IMR-90 (cell line): ENCODE measurements at regions not wholly inside any gene's neighbourhood (a gene's known extent, or its start where the extent isn't known, plus 50 kb on each side); places are given as distances from the start of the nearest gene placed in this dataset.

Experiments
- ATAC-seq: fragments of 200-7000 bp; cut with Tn5 transposase; 2 replicates; pipeline ENCODE4 v1.9.1; 2020; ENCODE audit warnings: low read depth, mild to moderate bottlenecking, moderate library complexity
- BruUV-seq: library from RNA; stranded (reverse); fragments of 400-500 nt; replicated peaks from 2 replicates; lab custom pipeline; 2021; lab: Mats Ljungman, UMichigan
- CTCF ChIA-PET: fragments of 300-600 bp; formaldehyde crosslinking; extraction: SDS; loops from one replicate; lab custom pipeline; 2021; ENCODE audit warnings: antibody characterized with exemption; lab: Yijun Ruan, JAX
- POLR2A ChIA-PET: fragments of 300-600 bp; sonication (Branson Sonifier 250); formaldehyde crosslinking; loops from one replicate; lab custom pipeline; 2022; ENCODE audit warnings: antibody characterized with exemption; ENCODE audit not compliant: unreplicated experiment; lab: Charles Lee
- DNase-seq: peaks from one replicate; pipeline ENCODE4 v3.0.0; 2013
- H2AFZ ChIP-seq: replicated peaks from 2 replicates; pipeline ENCODE3; 2013; ENCODE audit warnings: low read length, mild to moderate bottlenecking; ENCODE audit not compliant: poor library complexity
- H2AK5ac ChIP-seq: 2 replicates; pipeline ENCODE4 v1.6.1; 2013; ENCODE audit warnings: low read depth, low read length, inconsistent platforms
- H2AK9ac ChIP-seq: replicated peaks from 2 replicates; pipeline ENCODE3; 2013; ENCODE audit warnings: mild to moderate bottlenecking, low read depth, low read length, moderate library complexity; ENCODE audit not compliant: poor library complexity
- H2BK120ac ChIP-seq: 2 replicates; pipeline ENCODE4 v1.6.1; 2013; ENCODE audit warnings: low read depth, low read length, inconsistent platforms
- H2BK15ac ChIP-seq: 3 replicates; pipeline ENCODE4 v1.6.1; 2013; ENCODE audit warnings: low read depth, low read length, inconsistent platforms
- H2BK20ac ChIP-seq: 2 replicates; pipeline ENCODE4 v1.6.1; 2013; ENCODE audit warnings: low read depth, mild to moderate bottlenecking, inconsistent platforms, low read length, moderate library complexity
- H2BK5ac ChIP-seq: 2 replicates; pipeline ENCODE4 v1.6.1; 2013; ENCODE audit warnings: mild to moderate bottlenecking, low read depth, low read length, inconsistent platforms; ENCODE audit not compliant: poor library complexity, severe bottlenecking
- H3K14ac ChIP-seq: replicated peaks from 2 replicates; pipeline ENCODE4 v1.6.1; 2013; ENCODE audit warnings: low read depth, low read length, inconsistent platforms
- H3K18ac ChIP-seq: 2 replicates; pipeline ENCODE4 v1.6.1; 2013; ENCODE audit warnings: low read depth, low read length, control low read depth
- H3K23ac ChIP-seq: 2 replicates; pipeline ENCODE4 v1.6.1; 2013; ENCODE audit warnings: low read depth, low read length, inconsistent platforms
- H3K27ac ChIP-seq: 2 replicates; pipeline ENCODE4 v1.5.1; 2013; ENCODE audit warnings: mild to moderate bottlenecking, control low read depth, low read length; ENCODE audit not compliant: insufficient read depth
- H3K27me3 ChIP-seq: 2 replicates; pipeline ENCODE4 v1.6.1; 2013; ENCODE audit warnings: low read length; ENCODE audit not compliant: control insufficient read depth, insufficient read depth
- H3K36me3 ChIP-seq: 2 replicates; pipeline ENCODE4 v1.6.1; 2013; ENCODE audit warnings: low read length, mixed read lengths; ENCODE audit not compliant: control insufficient read depth, insufficient read depth
- H3K4ac ChIP-seq: 2 replicates; pipeline ENCODE4 v1.6.1; 2013; ENCODE audit warnings: low read depth, low read length, inconsistent platforms
- H3K4me1 ChIP-seq: 2 replicates; pipeline ENCODE4 v1.6.1; 2013; ENCODE audit warnings: low read length, mixed read lengths; ENCODE audit not compliant: control insufficient read depth, insufficient read depth
- H3K4me2 ChIP-seq: 2 replicates; pipeline ENCODE4 v1.6.1; 2013; ENCODE audit warnings: low read depth, mild to moderate bottlenecking, control low read depth, low read length, moderate library complexity
- H3K4me3 ChIP-seq: 2 replicates; pipeline ENCODE4 v1.5.1; 2013; ENCODE audit warnings: low read depth, mild to moderate bottlenecking, control low read depth, low read length, moderate library complexity; ENCODE audit not compliant: insufficient read depth
- H3K56ac ChIP-seq: 2 replicates; pipeline ENCODE4 v1.6.1; 2013; ENCODE audit warnings: low read length, inconsistent platforms; ENCODE audit not compliant: insufficient read depth; ENCODE audit errors: extremely low read depth
- H3K79me1 ChIP-seq, 2 experiments: 2 replicates each; pipeline ENCODE4 v1.6.1; 2013; ENCODE audit warnings: low read length in 2 of 2, inconsistent platforms in 1 of 2, low read depth in 1 of 2
- H3K9ac ChIP-seq: 2 replicates; pipeline ENCODE4 v1.6.1; 2013; ENCODE audit warnings: low read depth, low read length, control low read depth
- H3K9me1 ChIP-seq: 2 replicates; pipeline ENCODE4 v1.6.1; 2013; ENCODE audit warnings: low read length, inconsistent platforms; ENCODE audit not compliant: insufficient read depth
- H3K9me3 ChIP-seq: 2 replicates; pipeline ENCODE4 v1.6.1; 2013; ENCODE audit warnings: low read length; ENCODE audit not compliant: control insufficient read depth, insufficient read depth
- H4K20me1 ChIP-seq: 2 replicates; pipeline ENCODE4 v1.6.1; 2013; ENCODE audit warnings: low read length, inconsistent platforms; ENCODE audit not compliant: insufficient read depth
- H4K5ac ChIP-seq: 2 replicates; pipeline ENCODE4 v1.6.1; 2013; ENCODE audit warnings: mild to moderate bottlenecking, low read depth, low read length, control low read depth
- H4K8ac ChIP-seq, 2 experiments: 2 replicates each; pipeline ENCODE4 v1.6.1; 2013; ENCODE audit warnings: low read depth in 2 of 2, low read length in 2 of 2, control low read depth in 1 of 2, inconsistent platforms in 1 of 2
- H4K91ac ChIP-seq: 2 replicates; pipeline ENCODE4 v1.6.1; 2013; ENCODE audit warnings: low read depth, low read length, inconsistent platforms; ENCODE audit not compliant: insufficient read depth
- BHLHE40 ChIP-seq: fragments of 150-350 bp; IDR thresholded peaks from 2 replicates; pipeline ENCODE4 v1.6.1; 2016; ENCODE audit warnings: mild to moderate bottlenecking, low read depth, low read length
- CEBPB ChIP-seq: IDR thresholded peaks from 2 replicates; pipeline ENCODE4 v1.6.1; 2012; ENCODE audit warnings: low read depth, low read length, improper control_type of control experiment
- CTCF ChIP-seq: conservative IDR thresholded peaks from 2 replicates; pipeline ENCODE4 v1.5.1; 2012; ENCODE audit warnings: mild to moderate bottlenecking, low read depth, low read length, improper control_type of control experiment
- RAD21 ChIP-seq: IDR thresholded peaks from 2 replicates; pipeline ENCODE4 v1.6.1; 2012; ENCODE audit warnings: low read length, improper control_type of control experiment
- WGBS, 2 experiments: methylation state at CpG; one replicate each; pipeline versions ENCODE4 v1.1.5 to v1.1.7; 2013; ENCODE audit warnings: missing lambda C conversion rate in 2 of 2; ENCODE audit not compliant: insufficient read length in 1 of 2; ENCODE audit errors: extremely low coverage in 2 of 2; 5-methylcytosine and 5-hydroxymethylcytosine counted together
- dilution Hi-C: fragments of 300-500 bp; cut with HindIII; formaldehyde crosslinking; loops from one replicate; pipeline ENCODE4 v1.14.3; 2018; ENCODE audit warnings: low sequenced_read_pairs; ENCODE audit not compliant: unreplicated experiment
- in situ Hi-C: fragments of 300-500 bp; cut with MboI; formaldehyde crosslinking; loops from 3 replicates; pipeline ENCODE4 v1.14.3; 2019; ENCODE audit warnings: low sequenced_read_pairs, inconsistent platforms, mixed read lengths
- intact Hi-C: fragments of 100-400 bp; cut with micrococcal nuclease; formaldehyde crosslinking; loops from 2 replicates; pipeline ENCODE4 v1.10.0; 2022

GRCh38 chr10:78260141-78260540 is 226.5 kb downstream of the RPS24 start:
- DNase-seq (peak; percentile 65), ATAC-seq (no peak)
- 0 out of 4 replicates have a peak overlapping the region, but pooled peaks of 1 of the 2 experiments have one; percentile 36 for H4K8ac ChIP-seq
- ChIA-PET POLR2A (interaction anchor here (1.1 kb wide), 1 partner anchor 517 kb away, joined by 5 read pairs; no protein-coding TSS in a partner anchor), CTCF (no interaction called here)
- no peak overlapping the region for H3K18ac ChIP-seq
- H3K4me3 ChIP-seq = no peak overlapping the region
- peaks cover 36% of the 10 kb centered on the region for H3K9me1 ChIP-seq
- peak overlapping the region; percentile 40; the same call in 1 of the 2 replicates for H3K23ac ChIP-seq
- peak overlapping the region; percentile 86; the same call in 2 of the 3 replicates for H2BK15ac ChIP-seq
- TF ChIP-seq CEBPB (peak; percentile 81), BHLHE40 (no peak), CTCF (0 out of 2 replicates have a peak, but pooled peaks have one; percentile 20), RAD21 (peak; percentile 8; the same call in 1 of the 2 replicates)
- H3K4me1 ChIP-seq = peaks cover 28% of the 10 kb centered on the region
- 66% methylated on average over 4 of the region's 10 CpGs; no CpG with 5 or more reads in 1 of the 2 experiments for WGBS, 2 experiments
- intact Hi-C loops (no loop called here), dilution Hi-C loops (no loop called here), in situ Hi-C loops (no loop called here)
- peak overlapping the region; percentile 84 for H2BK20ac ChIP-seq
- H2BK5ac ChIP-seq = peak overlapping the region; percentile 33
- peaks cover 0 to 16% of the 10 kb centered on the region in 2 experiments; a peak in 1 of 4 replicates for H3K79me1 ChIP-seq
- peak overlapping the region; percentile 98 for H2BK120ac ChIP-seq
- no peaks in the 10 kb centered on the region for H3K9me3 ChIP-seq
- H3K27ac ChIP-seq = no peak overlapping the region
- peak overlapping the region; percentile 83; the same call in 1 of the 2 replicates for H2AK5ac ChIP-seq
- H3K56ac ChIP-seq = no peak overlapping the region
- peak overlapping the region; percentile 6 for H2AK9ac ChIP-seq
- no peak overlapping the region for H2AFZ ChIP-seq
- H3K4ac ChIP-seq = peak overlapping the region; percentile 67
- H3K14ac ChIP-seq = peak overlapping the region; percentile 53; the same call in 1 of the 2 replicates
- H4K91ac ChIP-seq = peak overlapping the region; percentile 94
- BruUV-seq = no TSS peak
- H4K5ac ChIP-seq = no peak overlapping the region
- H4K20me1 ChIP-seq = no peaks in the 10 kb centered on the region
- H3K4me2 ChIP-seq = no peak overlapping the region
- no peaks in the 10 kb centered on the region for H3K36me3 ChIP-seq
- H3K9ac ChIP-seq = no peak overlapping the region
- no peaks in the 10 kb centered on the region for H3K27me3 ChIP-seq
